Stimulated activated CD4-positive, alpha-beta T cell treated with anti-CD3 and anti-CD28 coated beads, Interleukin-12 subunit alpha, Interleukin-12 subunit beta, amount 100 ng/mL, for 4 hours (primary cell): ENCODE measurements at regions not wholly inside any gene's neighbourhood (a gene's known extent, or its start where the extent isn't known, plus 50 kb on each side); places are given as distances from the start of the nearest gene placed in this dataset.

Source experiments
- DNase-seq: peaks from one replicate; pipeline ENCODE4 v3.0.0-alpha.2; 2020

- DNase-seq: no peak
These were observed 254.5 kb upstream of the PPARGC1A start for GRCh38 chr4:24144381-24144780.

- DNase-seq: no peak
These were observed 253.9 kb upstream of the PPARGC1A start for GRCh38 chr4:24143741-24144140.

GRCh38 chr4:24141836-24142235 lies 252.0 kb upstream of the PPARGC1A start:
- DNase-seq: no peak

- no peak for DNase-seq
These were observed 251.0 kb upstream of the PPARGC1A start for GRCh38 chr4:24140892-24141291.

GRCh38 chr4:24137671-24138601 lies 248.1 kb upstream of the PPARGC1A start:
- no peak for DNase-seq

GRCh38 chr4:24131954-24132673 lies 242.3 kb upstream of the PPARGC1A start:
- DNase-seq: no peak

- DNase-seq: no peak
These were observed 240.8 kb upstream of the PPARGC1A start for GRCh38 chr4:24130637-24131036.

GRCh38 chr4:24126776-24127175 lies 236.9 kb upstream of the PPARGC1A start:
- DNase-seq: no peak

- DNase-seq: no peak
These were observed 231.7 kb upstream of the PPARGC1A start for GRCh38 chr4:24121395-24122175.

GRCh38 chr4:24117975-24118374 lies 228.1 kb upstream of the PPARGC1A start:
- DNase-seq: no peak

- no peak for DNase-seq
These were observed 226.3 kb upstream of the PPARGC1A start for GRCh38 chr4:24116107-24116506.

GRCh38 chr4:24114919-24115500 lies 225.2 kb upstream of the PPARGC1A start:
- DNase-seq: no peak

GRCh38 chr4:24114444-24114843 lies 224.6 kb upstream of the PPARGC1A start:
- no peak for DNase-seq

- DNase-seq: no peak
These were observed 222.6 kb upstream of the PPARGC1A start for GRCh38 chr4:24112466-24112865.

GRCh38 chr4:24108567-24108966 lies 218.7 kb upstream of the PPARGC1A start:
- no peak for DNase-seq

- DNase-seq: no peak
These were observed 215.6 kb upstream of the PPARGC1A start for GRCh38 chr4:24105327-24106038.

- no peak for DNase-seq
These were observed 214.3 kb upstream of the PPARGC1A start for GRCh38 chr4:24104158-24104565.

- no peak for DNase-seq
These were observed 213.7 kb upstream of the PPARGC1A start for GRCh38 chr4:24103434-24104157.

GRCh38 chr4:24102621-24103020 lies 212.8 kb upstream of the PPARGC1A start:
- no peak for DNase-seq

- DNase-seq: no peak
These were observed 206.8 kb upstream of the PPARGC1A start for GRCh38 chr4:24096603-24097002.

- DNase-seq: no peak
These were observed 204.9 kb upstream of the PPARGC1A start for GRCh38 chr4:24094726-24095125.

- DNase-seq: no peak
These were observed 203.6 kb upstream of the PPARGC1A start for GRCh38 chr4:24093446-24093845.
